GM18505 (cell line): ENCODE measurements at regions not wholly inside any gene's neighbourhood (a gene's known extent, or its start where the extent isn't known, plus 50 kb on each side); places are given as distances from the start of the nearest gene placed in this dataset.

ENCODE experiments used
- ATAC-seq: cut with Tn5 transposase; IDR thresholded peaks from one replicate; pipeline ENCODE4 v1.9.1; 2021; ENCODE audit not compliant: unreplicated experiment
- POLR2A ChIP-seq: IDR thresholded peaks from 4 replicates; pipeline ENCODE4 v1.6.1; 2011; ENCODE audit warnings: borderline replicate concordance; ENCODE audit not compliant: insufficient read depth, insufficient read length; ENCODE audit errors: extremely low read depth

- no peak for ATAC-seq
- TF ChIP-seq POLR2A = no peak
Measured at GRCh38 chr16:74070237-74070636, 226.4 kb upstream of the PSMD7 start.

GRCh38 chr16:74064120-74064735 lies 232.4 kb upstream of the PSMD7 start:
- ATAC-seq = no peak
- TF ChIP-seq POLR2A = no peak

- no peak for ATAC-seq
Measured at GRCh38 chr16:74053826-74054225, 242.8 kb upstream of the PSMD7 start.

GRCh38 chr16:74053312-74053711 lies 243.3 kb upstream of the PSMD7 start:
- ATAC-seq = no peak
- no peak for TF ChIP-seq POLR2A

More at GRCh38 chr16:74053826-74054225, 242.8 kb upstream of the PSMD7 start:
- TF ChIP-seq POLR2A = no peak

GRCh38 chr16:74052016-74052415 lies 244.6 kb upstream of the PSMD7 start:
- ATAC-seq = no peak
- TF ChIP-seq POLR2A = no peak

- ATAC-seq = no peak
- TF ChIP-seq POLR2A = no peak
Measured at GRCh38 chr16:74049027-74049426, 247.6 kb upstream of the PSMD7 start.

GRCh38 chr16:74046524-74046923 lies 250.1 kb upstream of the PSMD7 start:
- ATAC-seq = no peak
- no peak for TF ChIP-seq POLR2A

GRCh38 chr16:74045513-74045912 lies 251.1 kb upstream of the PSMD7 start:
- TF ChIP-seq POLR2A = no peak

GRCh38 chr16:74035816-74036215 lies 260.8 kb upstream of the PSMD7 start:
- TF ChIP-seq POLR2A = no peak
- ATAC-seq = no peak

More at GRCh38 chr16:74045513-74045912, 251.1 kb upstream of the PSMD7 start:
- no peak for ATAC-seq

- ATAC-seq = no peak
- no peak for TF ChIP-seq POLR2A
Measured at GRCh38 chr16:74034862-74035261, 261.8 kb upstream of the PSMD7 start.

GRCh38 chr16:74034200-74034599 lies 262.4 kb upstream of the PSMD7 start:
- TF ChIP-seq POLR2A = no peak
- ATAC-seq = no peak

- TF ChIP-seq POLR2A = no peak
- ATAC-seq = no peak
Measured at GRCh38 chr16:74033441-74033995, 263.1 kb upstream of the PSMD7 start.

- ATAC-seq = no peak
- TF ChIP-seq POLR2A = no peak
Measured at GRCh38 chr16:74031551-74031950, 265.1 kb upstream of the PSMD7 start.

- no peak for ATAC-seq
Measured at GRCh38 chr16:74030000-74030706, 266.5 kb upstream of the PSMD7 start.

More at GRCh38 chr16:74030000-74030706, 266.5 kb upstream of the PSMD7 start:
- TF ChIP-seq POLR2A = no peak
